SK-N-SH (cell line): ENCODE measurements at regions not wholly inside any gene's neighbourhood (a gene's known extent, or its start where the extent isn't known, plus 50 kb on each side); places are given as distances from the start of the nearest gene placed in this dataset.

Experiments used
- CTCF ChIA-PET: fragments of 300-600, 350-600 bp; formaldehyde crosslinking; extraction: SDS; loops from one replicate; lab custom pipeline; 2021; lab: Yijun Ruan, JAX
- POLR2A ChIA-PET: fragments of 350-600 bp; sonication (Branson Sonifier 250); formaldehyde crosslinking; extraction: SDS; loops from one replicate; lab custom pipeline; 2020; ENCODE audit warnings: antibody characterized with exemption, inconsistent platforms; lab: Yijun Ruan, JAX
- DNase-seq: peaks from one replicate; pipeline ENCODE4 v3.0.0; 2012
- H2AFZ ChIP-seq: fragments of 200-600 bp; sonication (generic); 2 replicates; pipeline ENCODE4 v1.8.1; 2016; ENCODE audit warnings: antibody characterized with exemption, mild to moderate bottlenecking, low read depth
- H3F3A ChIP-seq: fragments of 200-600 bp; sonication (generic); replicated peaks from 2 replicates; pipeline ENCODE3; 2016; ENCODE audit warnings: antibody characterized with exemption, mild to moderate bottlenecking; ENCODE audit not compliant: insufficient read depth
- H3K27ac ChIP-seq, 2 experiments: fragments of 200-500 bp in 1 of 2; fragments of 200-600 bp in 1 of 2; sonication (Bioruptor generic) in 1 of 2; sonication (generic), shearing (Covaris generic) in 1 of 2; 2 replicates each; pipeline versions ENCODE4 v1.5.1 to v1.6.1; 2014 to 2016; ENCODE audit warnings: low read depth in 2 of 2, inconsistent platforms in 1 of 2, low read length in 1 of 2, mild to moderate bottlenecking in 1 of 2, mixed read lengths in 1 of 2
- H3K27me3 ChIP-seq: fragments of 200-600 bp; sonication (generic), shearing (Covaris generic); 2 replicates; pipeline ENCODE4 v1.6.1; 2016; ENCODE audit warnings: mixed run types; ENCODE audit not compliant: insufficient read depth
- H3K36me3 ChIP-seq, 2 experiments: fragments of 200-500 bp in 1 of 2; fragments of 200-600 bp in 1 of 2; sonication (Bioruptor generic) in 1 of 2; sonication (generic) in 1 of 2; replicated peaks in 1 of 2; 2 replicates each; pipeline versions ENCODE3 to v1.5.1; 2014 to 2016; ENCODE audit warnings: low read length in 1 of 2, mild to moderate bottlenecking in 1 of 2; ENCODE audit not compliant: insufficient read depth in 2 of 2, control insufficient read depth in 1 of 2
- H3K4me1 ChIP-seq, 2 experiments: fragments of 200-500 bp in 1 of 2; fragments of 200-600 bp in 1 of 2; sonication (Bioruptor generic) in 1 of 2; sonication (generic), shearing (Covaris generic) in 1 of 2; 2 replicates each; pipeline versions ENCODE4 v1.5.1 to v1.6.1; 2014 to 2016; ENCODE audit warnings: low read depth in 1 of 2, low read length in 1 of 2, mixed run types in 1 of 2; ENCODE audit not compliant: insufficient read depth in 2 of 2, control insufficient read depth in 1 of 2
- H3K4me2 ChIP-seq: fragments of 200-600 bp; sonication (generic), shearing (Covaris generic); 2 replicates; pipeline ENCODE4 v1.6.1; 2017; ENCODE audit warnings: mixed run types
- H3K4me3 ChIP-seq, 2 experiments: fragments of 200-500 bp in 1 of 2; fragments of 200-600 bp in 1 of 2; sonication (Bioruptor generic) in 1 of 2; sonication (generic), shearing (Covaris generic) in 1 of 2; 2 replicates each; pipeline versions ENCODE4 v1.5.1 to v1.8.1; 2014 to 2016; ENCODE audit warnings: low read depth in 2 of 2, inconsistent platforms in 1 of 2, low read length in 1 of 2, mild to moderate bottlenecking in 1 of 2, mixed read lengths in 1 of 2, moderate library complexity in 1 of 2
- H3K79me2 ChIP-seq: fragments of 200-600 bp; sonication (generic); 2 replicates; pipeline ENCODE4 v1.8.1; 2017; ENCODE audit warnings: mild to moderate bottlenecking; ENCODE audit not compliant: insufficient read depth
- H3K9ac ChIP-seq: fragments of 200-600 bp; sonication (generic); 2 replicates; pipeline ENCODE4 v1.6.1; 2017; ENCODE audit warnings: mixed run types
- H3K9me2 ChIP-seq: fragments of 200-600 bp; sonication (generic); 2 replicates; pipeline ENCODE4 v1.6.1; 2017; ENCODE audit warnings: mixed run types
- H3K9me3 ChIP-seq: fragments of 200-600 bp; sonication (generic); 2 replicates; pipeline ENCODE4 v1.6.1; 2017; ENCODE audit warnings: mixed run types, mild to moderate bottlenecking, moderate library complexity
- H4K20me1 ChIP-seq: fragments of 200-600 bp; sonication (generic); 2 replicates; pipeline ENCODE4 v1.6.1; 2017; ENCODE audit warnings: mild to moderate bottlenecking, mixed run types; ENCODE audit not compliant: insufficient read depth
- CTCF ChIP-seq: fragments of 200-600 bp; sonication (generic); IDR thresholded peaks from 2 replicates; pipeline ENCODE4 v1.6.1; 2017; ENCODE audit warnings: antibody characterized with exemption, mild to moderate bottlenecking, moderate library complexity
- ELF1 ChIP-seq: IDR thresholded peaks from 2 replicates; pipeline ENCODE4 v1.4.0; 2012
- EP300 ChIP-seq, 2 experiments: IDR thresholded peaks; 2 replicates each; pipeline versions ENCODE4 v1.4.0 to v1.6.1; 2012; ENCODE audit warnings: borderline replicate concordance in 1 of 2, low read depth in 1 of 2, low read length in 1 of 2
- EZH2phosphoT487 ChIP-seq: fragments of 200-600 bp; sonication (generic); IDR thresholded peaks from 2 replicates; pipeline ENCODE4 v1.6.1; 2017; ENCODE audit warnings: low read depth, mixed run types, mild to moderate bottlenecking, antibody characterized with exemption, moderate library complexity, borderline replicate concordance
- FOXJ3 ChIP-seq: sonication (generic); formaldehyde crosslinking; IDR thresholded peaks from 2 replicates; pipeline ENCODE4 v1.5.1; 2020; ENCODE audit warnings: mild to moderate bottlenecking, missing genetic modification reagents
- GABPA ChIP-seq: IDR thresholded peaks from 2 replicates; pipeline ENCODE4 v1.4.0; 2012; ENCODE audit warnings: low read depth, mild to moderate bottlenecking
- GATA2 ChIP-seq: sonication (generic); formaldehyde crosslinking; IDR thresholded peaks from 2 replicates; pipeline ENCODE4 v1.5.0; 2020; ENCODE audit warnings: mild to moderate bottlenecking, missing genetic modification reagents
- JUND ChIP-seq: IDR thresholded peaks from 2 replicates; pipeline ENCODE4 v1.4.0; 2012
- MXI1 ChIP-seq: IDR thresholded peaks from 2 replicates; pipeline ENCODE4 v1.6.1; 2012; ENCODE audit warnings: mild to moderate bottlenecking, low read depth, low read length, improper control_type of control experiment
- NFIC ChIP-seq: IDR thresholded peaks from 2 replicates; pipeline ENCODE4 v1.4.0; 2012; ENCODE audit warnings: borderline replicate concordance
- NRF1 ChIP-seq: IDR thresholded peaks from 2 replicates; pipeline ENCODE4 v1.6.1; 2012; ENCODE audit warnings: low read depth, mild to moderate bottlenecking, low read length
- RAD21 ChIP-seq: IDR thresholded peaks from 2 replicates; pipeline ENCODE4 v1.6.1; 2012; ENCODE audit warnings: mild to moderate bottlenecking, low read length
- RCOR1 ChIP-seq: fragments of 150-350 bp; IDR thresholded peaks from 2 replicates; pipeline ENCODE4 v1.6.1; 2017; ENCODE audit warnings: antibody characterized with exemption, low read length
- TAF1 ChIP-seq: IDR thresholded peaks from 2 replicates; pipeline ENCODE4 v1.6.1; 2012; ENCODE audit warnings: low read depth, mild to moderate bottlenecking, low read length, moderate library complexity, borderline replicate concordance
- TCF12 ChIP-seq: IDR thresholded peaks from 2 replicates; pipeline ENCODE4 v1.4.0; 2012
- TEAD4 ChIP-seq: IDR thresholded peaks from 2 replicates; pipeline ENCODE4 v1.4.0; 2012; ENCODE audit warnings: mild to moderate bottlenecking, borderline replicate concordance; ENCODE audit not compliant: insufficient read depth
- USF1 ChIP-seq: IDR thresholded peaks from 2 replicates; pipeline ENCODE4 v1.4.0; 2012; ENCODE audit warnings: low read depth, borderline replicate concordance
- USF2 ChIP-seq: fragments of 150-350 bp; IDR thresholded peaks from 2 replicates; pipeline ENCODE4 v1.6.1; 2017; ENCODE audit warnings: antibody characterized with exemption, low read length, low read depth, borderline replicate concordance
- YY1 ChIP-seq: IDR thresholded peaks from 2 replicates; pipeline ENCODE4 v1.4.0; 2012; ENCODE audit warnings: low read depth, mild to moderate bottlenecking
- whole genome bisulfite sequencing: methylation state at CpG from one replicate; pipeline ENCODE4 v1.1.6; 2017; ENCODE audit warnings: low lambda C conversion rate; 5-methylcytosine and 5-hydroxymethylcytosine counted together

- TF ChIP-seq CTCF (no peak), TEAD4 (peak; percentile 94)
Observed at GRCh38 chr21:17454315-17455027, 58.4 kb upstream of the CXADR start (continued).

GRCh38 chr21:17455028-17455353, 57.9 kb upstream of the CXADR start:
- H3K4me3 ChIP-seq: peak overlapping the region; percentile 18 to 31; a peak in 3 of 4 replicates
- CTCF ChIA-PET: interaction anchor here (1.5 kb wide), 1 partner anchor 59 kb away, joined by 3 read pairs; no protein-coding TSS in a partner anchor

GRCh38 chr21:17455451-17455850, 57.4 kb upstream of the CXADR start:
- Histone ChIP-seq H3K4me2 (no peak overlapping the region), H3K9me3 (no peaks in the 10 kb centered on the region), H3K9ac (no peak overlapping the region), H3K79me2 (no peaks in the 10 kb centered on the region), H3F3A (peaks cover 9% of the 10 kb centered on the region), H3K36me3 (no peaks in the 10 kb centered on the region), H3K27me3 (no peaks in the 10 kb centered on the region), H3K9me2 (no peaks in the 10 kb centered on the region), H3K4me1 (no peaks in the 10 kb centered on the region), H3K4me3 (no peak overlapping the region), H2AFZ (no peak overlapping the region), H3K27ac (no peak overlapping the region), H4K20me1 (no peaks in the 10 kb centered on the region)
- POLR2A ChIA-PET: no interaction called here
- DNase-seq: no peak
- CTCF ChIA-PET: interaction anchor here (1.5 kb wide), 1 partner anchor 58 kb away, joined by 3 read pairs; no protein-coding TSS in a partner anchor
- WGBS: 82% methylated on average over 6 of the region's 6 CpGs
- TF ChIP-seq NRF1 (no peak), ELF1 (no peak), RCOR1 (no peak), MXI1 (no peak), USF2 (no peak), NFIC (no peak), GATA2 (CRISPR knock-in tag) (no peak), JUND (no peak), EZH2phosphoT487 (no peak), TCF12 (no peak), USF1 (no peak), YY1 (no peak), TAF1 (no peak), GABPA (no peak), FOXJ3 (CRISPR knock-in tag) (no peak), RAD21 (no peak), EP300 (IDR thresholded peaks at IDR 0.05; ENCODE audit: borderline replicate concordance in 1 of 2, low read depth in 1 of 2, low read length in 1 of 2) (no peak)

More at GRCh38 chr21:17455028-17455353, 57.9 kb upstream of the CXADR start:
- peak overlapping the region; percentile 57; the same call in 1 of the 2 replicates for H3K4me2 ChIP-seq
- no peaks in the 10 kb centered on the region for H3K36me3 ChIP-seq
- no peaks in the 10 kb centered on the region for H3K79me2 ChIP-seq
- no peak overlapping the region; a peak in 1 of 4 replicates for H3K27ac ChIP-seq
- no peaks in the 10 kb centered on the region for H3K9me3 ChIP-seq
- no peaks in the 10 kb centered on the region for H4K20me1 ChIP-seq
- 35% methylated on average over 4 of the region's 4 CpGs for WGBS
- no peak for DNase-seq
- no peak overlapping the region for H2AFZ ChIP-seq
- H3K4me1 ChIP-seq: no peaks in the 10 kb centered on the region
- H3K9ac ChIP-seq: no peak overlapping the region
- no peaks in the 10 kb centered on the region for H3K27me3 ChIP-seq
- POLR2A ChIA-PET: no interaction called here
- H3F3A ChIP-seq: peaks cover 9% of the 10 kb centered on the region
- no peaks in the 10 kb centered on the region for H3K9me2 ChIP-seq
- TF ChIP-seq MXI1 (peak; percentile 81), GATA2 (CRISPR knock-in tag) (peak; percentile 3; the same call in 1 of the 2 replicates), NRF1 (no peak)
